Endothelial cell of umbilical vein (primary cell): ENCODE measurements at regions not wholly inside any gene's neighbourhood (a gene's known extent, or its start where the extent isn't known, plus 50 kb on each side); places are given as distances from the start of the nearest gene placed in this dataset.

ENCODE experiments used
- BruUV-seq: library from RNA; stranded (reverse); fragments of 400-500 nt; replicated peaks from 2 replicates; lab custom pipeline; 2021; lab: Mats Ljungman, UMichigan
- CTCF ChIA-PET: fragments of 300-600, 350-600 bp; sonication (Branson Sonifier 250); formaldehyde crosslinking; loops from one replicate; lab custom pipeline; 2021; ENCODE audit warnings: antibody characterized with exemption, inconsistent platforms; lab: Charles Lee
- POLR2A ChIA-PET: fragments of 300-600, 350-600 bp; sonication (Branson Sonifier 250); formaldehyde crosslinking; loops from one replicate; lab custom pipeline; 2021; ENCODE audit warnings: antibody characterized with exemption, inconsistent platforms; lab: Charles Lee
- DNase-seq: peaks from one replicate; pipeline ENCODE4 v3.0.0-alpha.2; 2011; ENCODE audit warnings: low read depth, low spot score
- FAIRE-seq: peaks from 2 replicates; lab custom pipeline; 2011; peaks lifted over from hg19 to GRCh38; lab: Jason Lieb, UNC
- H2AFZ ChIP-seq: 2 replicates; pipeline ENCODE4 v1.6.0; 2012; ENCODE audit warnings: low read depth, low read length, control low read depth, inconsistent platforms
- H3K27ac ChIP-seq: 2 replicates; pipeline ENCODE4 v1.5.1; 2011; ENCODE audit warnings: low read depth, mild to moderate bottlenecking, control low read depth, low read length, moderate library complexity; ENCODE audit not compliant: insufficient read depth
- H3K27me3 ChIP-seq, 2 experiments: 2 replicates each; pipeline versions ENCODE4 v1.6.0 to v1.6.1; 2011; ENCODE audit warnings: low read length in 2 of 2, mixed read lengths in 1 of 2; ENCODE audit not compliant: control insufficient read depth in 2 of 2, insufficient read depth in 2 of 2
- H3K36me3 ChIP-seq, 2 experiments: 2 replicates in 1 of 2; 3 replicates in 1 of 2; pipeline ENCODE4 v1.5.1; 2011; ENCODE audit warnings: low read length in 2 of 2, mild to moderate bottlenecking in 1 of 2, moderate library complexity in 1 of 2; ENCODE audit not compliant: control insufficient read depth in 2 of 2, insufficient read depth in 2 of 2; ENCODE audit errors: extremely low read depth in 1 of 2
- H3K4me1 ChIP-seq: 3 replicates; pipeline ENCODE4 v1.5.1; 2011; ENCODE audit warnings: mild to moderate bottlenecking, low read length; ENCODE audit not compliant: control insufficient read depth, insufficient read depth; ENCODE audit errors: extremely low read depth
- H3K4me2 ChIP-seq: 2 replicates; pipeline ENCODE4 v1.6.1; 2011; ENCODE audit warnings: low read length, control low read depth, mixed read lengths; ENCODE audit not compliant: insufficient read depth
- H3K4me3 ChIP-seq, 3 experiments: fragments of 200-600 bp in 1 of 3; sonication (generic), shearing (Covaris generic) in 1 of 3; replicated peaks in 1 of 3; 2 replicates each; pipeline ENCODE4 v1.5.1; 2011 to 2016; ENCODE audit warnings: control low read depth in 3 of 3, low read length in 3 of 3, mild to moderate bottlenecking in 2 of 3, inconsistent platforms in 1 of 3, low read depth in 1 of 3, moderate library complexity in 1 of 3; ENCODE audit not compliant: insufficient read depth in 1 of 3
- H3K79me2 ChIP-seq: 2 replicates; pipeline ENCODE4 v1.6.0; 2012; ENCODE audit warnings: low read length, inconsistent platforms; ENCODE audit not compliant: control insufficient read depth, insufficient read depth
- H3K9ac ChIP-seq: replicated peaks from 2 replicates; pipeline ENCODE3; 2011; ENCODE audit warnings: low read length, control low read depth; ENCODE audit not compliant: insufficient read depth; ENCODE audit errors: extremely low read depth
- H3K9me1 ChIP-seq: replicated peaks from 3 replicates; pipeline ENCODE4 v1.6.0; 2011; ENCODE audit warnings: mild to moderate bottlenecking, low read length; ENCODE audit not compliant: control insufficient read depth, insufficient read depth; ENCODE audit errors: extremely low read depth
- H3K9me3 ChIP-seq: replicated peaks from 2 replicates; pipeline ENCODE4 v1.5.1; 2012; ENCODE audit warnings: low read length, inconsistent platforms; ENCODE audit not compliant: control insufficient read depth, insufficient read depth
- H4K20me1 ChIP-seq: replicated peaks from 2 replicates; pipeline ENCODE3; 2011; ENCODE audit warnings: mild to moderate bottlenecking, low read length; ENCODE audit not compliant: control insufficient read depth, insufficient read depth; ENCODE audit errors: extremely low read depth
- CTCF ChIP-seq, 2 donors: IDR thresholded peaks; 1 replicate in 1 of 2; 2 replicates in 1 of 2; pipeline ENCODE4 v1.5.1; 2011; ENCODE audit warnings: low read length in 2 of 2, mild to moderate bottlenecking in 2 of 2, moderate library complexity in 2 of 2, control low read depth in 1 of 2, inconsistent platforms in 1 of 2, low read depth in 1 of 2; ENCODE audit not compliant: insufficient read depth in 1 of 2; ENCODE audit errors: extremely low read depth in 1 of 2
- EZH2 ChIP-seq: IDR thresholded peaks from 2 replicates; pipeline ENCODE4 v1.6.1; 2012; ENCODE audit warnings: borderline replicate concordance, low read depth, mild to moderate bottlenecking, moderate library complexity, low read length, inconsistent platforms; ENCODE audit not compliant: severe bottlenecking
- FOS ChIP-seq: IDR thresholded peaks from 2 replicates; pipeline ENCODE4 v1.6.1; 2011; ENCODE audit warnings: mild to moderate bottlenecking, low read length, moderate library complexity, borderline replicate concordance; ENCODE audit not compliant: insufficient read depth
- GATA2 ChIP-seq: IDR thresholded peaks from 2 replicates; pipeline ENCODE4 v1.7.0; 2011; ENCODE audit warnings: low read depth, mild to moderate bottlenecking, moderate library complexity, mixed read lengths, low read length; ENCODE audit not compliant: insufficient read length, insufficient read depth
- JUN ChIP-seq: IDR thresholded peaks from 2 replicates; pipeline ENCODE4 v1.6.1; 2011; ENCODE audit warnings: borderline replicate concordance, low read depth; ENCODE audit not compliant: insufficient read length, insufficient read depth
- MAX ChIP-seq: IDR thresholded peaks from 2 replicates; pipeline ENCODE4 v1.6.1; 2011; ENCODE audit not compliant: insufficient read depth, insufficient read length
- MYC ChIP-seq: IDR thresholded peaks from one replicate; pipeline ENCODE4 v1.6.1; 2011; ENCODE audit warnings: mild to moderate bottlenecking, low read depth, low read length
- POLR2A ChIP-seq: IDR thresholded peaks from 2 replicates; pipeline ENCODE4 v1.6.1; 2012; ENCODE audit warnings: low read depth, mild to moderate bottlenecking, control low read depth, low read length
- POLR2AphosphoS5 ChIP-seq: IDR thresholded peaks from 2 replicates; pipeline ENCODE4 v1.6.1; 2012; ENCODE audit warnings: low read depth, mild to moderate bottlenecking, control low read depth, low read length, moderate library complexity; ENCODE audit not compliant: insufficient read depth
- dilution Hi-C: fragments of 300-500 bp; cut with MboI; formaldehyde crosslinking; loops from one replicate; pipeline ENCODE4 v1.15.0; 2019; ENCODE audit warnings: low sequenced_read_pairs; ENCODE audit not compliant: extremely low pct_ligation_motif_present
- intact Hi-C: fragments of 100-400 bp; cut with micrococcal nuclease; formaldehyde crosslinking; loops from one replicate; pipeline ENCODE4 v1.10.0; 2022

GRCh38 chr6:21413428-21413827, 180.1 kb upstream of the SOX4 start:
- H3K4me2 ChIP-seq, result no peak overlapping the region
- intact Hi-C loops (no loop called here), dilution Hi-C loops (no loop called here)
- no peak overlapping the region for H3K4me3 ChIP-seq
- no peaks in the 10 kb centered on the region for H3K27me3 ChIP-seq
- DNase-seq, result no peak
- ChIA-PET POLR2A (no interaction called here), CTCF (interaction anchor here (1.3 kb wide), 1 partner anchor 65 kb away, joined by 3 read pairs; no protein-coding TSS in a partner anchor)
- H3K36me3 ChIP-seq, result no peaks in the 10 kb centered on the region
- BruUV-seq, result no TSS peak
- no peak for FAIRE-seq
- no peaks in the 10 kb centered on the region for H4K20me1 ChIP-seq
- no peak overlapping the region for H3K27ac ChIP-seq
- no peak overlapping the region for H3K9ac ChIP-seq
- no peaks in the 10 kb centered on the region for H3K9me1 ChIP-seq
- no peak for TF ChIP-seq POLR2AphosphoS5
- no peak for TF ChIP-seq POLR2A
- no peak for TF ChIP-seq FOS
- no peak for TF ChIP-seq JUN
- no peak for TF ChIP-seq EZH2
- TF ChIP-seq MYC, result no peak
- TF ChIP-seq CTCF (IDR thresholded peaks at IDR 0.05; ENCODE audit: extremely low read depth in 1 of 2, insufficient read depth in 1 of 2, low read depth in 1 of 2, low read length in 2 of 2), result no peak
- TF ChIP-seq MAX, result no peak
- no peak for TF ChIP-seq GATA2
- H3K79me2 ChIP-seq, result no peaks in the 10 kb centered on the region
- no peaks in the 10 kb centered on the region for H3K4me1 ChIP-seq
- H3K9me3 ChIP-seq, result no peaks in the 10 kb centered on the region
- H2AFZ ChIP-seq, result no peak overlapping the region
